ENCODE measurements at regions not wholly inside any gene's neighbourhood (a gene's known extent, or its start where the extent isn't known, plus 50 kb on each side); places are given as distances from the start of the nearest gene placed in this dataset.
"Not testable (repeated sequence)": the region's sequence is repeated elsewhere in the genome, so short reads cannot be mapped to it uniquely, and the experiment has no call there.

DNA sequence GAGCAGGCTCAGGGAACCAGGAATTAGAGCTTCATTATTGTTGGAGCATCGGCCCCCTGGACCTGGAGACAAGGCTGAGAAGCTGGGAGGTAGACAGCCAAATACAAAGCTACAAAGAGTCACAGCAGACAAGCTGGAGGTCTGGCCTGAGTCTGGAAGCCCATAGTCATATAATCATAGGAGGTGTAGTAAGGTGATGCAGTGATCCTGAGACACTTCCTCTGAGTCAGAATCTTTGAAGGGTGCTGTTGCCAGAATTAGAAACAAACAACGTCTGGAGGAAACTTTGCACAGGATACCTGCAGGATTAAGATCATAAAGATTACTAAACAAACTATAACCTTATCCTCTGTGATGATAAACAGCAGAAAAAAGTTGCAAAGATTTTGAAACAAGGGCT lies 213.8 kb downstream of the DSC3 start:
- no peak for DNase-seq (ENCODE audit: low read depth)

DNA sequence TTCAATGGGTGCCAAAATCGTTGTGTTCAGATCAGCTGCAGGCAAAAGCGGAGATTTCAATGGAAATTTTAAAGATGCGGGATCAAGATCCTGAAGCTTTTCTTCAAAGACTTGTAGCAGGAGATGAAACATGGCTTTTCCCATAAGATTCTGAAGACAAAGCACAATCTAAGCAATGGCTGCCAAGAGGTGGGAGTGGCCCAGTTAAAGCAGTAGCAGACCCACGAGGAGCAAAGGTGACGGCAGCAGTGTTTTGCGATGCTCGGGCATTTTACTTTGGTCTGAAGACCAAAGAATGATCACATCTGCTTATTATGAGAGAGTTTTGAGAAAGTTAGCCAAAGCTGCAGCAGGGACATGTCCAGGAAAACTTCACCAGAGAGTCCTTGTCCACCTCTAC lies 222.9 kb downstream of the DSC3 start:
- DNase-seq (ENCODE audit: low read depth): no peak

GRCh38 chr18:30814446-30814845 lies 228.1 kb downstream of the DSC3 start:
- DNase-seq (ENCODE audit: low read depth): no peak

- no peak for DNase-seq (ENCODE audit: low read depth)
These were observed 231.0 kb downstream of the DSC3 start for GRCh38 chr18:30811580-30811979.

DNA sequence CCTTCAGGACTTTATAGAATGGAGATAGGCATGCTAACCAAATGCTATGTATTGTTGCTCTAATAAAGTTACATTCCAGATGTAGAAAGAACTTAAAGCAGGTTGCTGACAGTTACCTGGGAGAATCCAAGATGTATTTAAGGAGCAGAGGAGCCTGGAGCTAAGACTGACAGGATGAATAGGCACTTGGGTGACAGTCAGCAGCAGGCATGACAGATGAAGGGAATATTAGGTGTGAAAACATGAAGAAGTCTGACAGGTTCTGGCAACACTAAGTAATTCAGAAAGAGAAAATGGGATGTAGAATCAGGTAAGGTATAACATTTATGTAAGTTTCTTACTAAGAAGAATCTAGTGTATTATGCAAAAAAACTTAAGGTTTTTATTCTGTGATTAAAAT lies 232.0 kb downstream of the DSC3 start:
- DNase-seq (ENCODE audit: low read depth): no peak

DNA sequence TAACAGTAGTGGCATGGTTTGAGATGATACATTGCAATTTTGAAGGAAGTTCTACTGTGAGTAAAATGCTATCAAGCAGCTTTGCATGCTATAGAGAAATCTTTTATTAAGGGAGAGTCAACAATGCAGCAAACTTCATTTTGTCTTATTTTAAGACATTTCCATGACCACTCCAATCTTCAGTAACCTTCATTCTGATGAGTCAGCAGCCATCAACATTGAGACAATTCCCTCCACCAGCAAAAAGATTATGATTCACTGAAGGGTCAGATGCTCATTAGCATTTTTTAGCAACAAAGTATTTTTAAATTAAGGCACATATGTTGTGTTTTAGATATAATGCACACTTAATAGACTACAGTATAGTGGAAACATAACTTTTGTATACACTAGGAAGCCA lies 235.7 kb downstream of the DSC3 start:
- no peak for DNase-seq (ENCODE audit: low read depth)

DNA sequence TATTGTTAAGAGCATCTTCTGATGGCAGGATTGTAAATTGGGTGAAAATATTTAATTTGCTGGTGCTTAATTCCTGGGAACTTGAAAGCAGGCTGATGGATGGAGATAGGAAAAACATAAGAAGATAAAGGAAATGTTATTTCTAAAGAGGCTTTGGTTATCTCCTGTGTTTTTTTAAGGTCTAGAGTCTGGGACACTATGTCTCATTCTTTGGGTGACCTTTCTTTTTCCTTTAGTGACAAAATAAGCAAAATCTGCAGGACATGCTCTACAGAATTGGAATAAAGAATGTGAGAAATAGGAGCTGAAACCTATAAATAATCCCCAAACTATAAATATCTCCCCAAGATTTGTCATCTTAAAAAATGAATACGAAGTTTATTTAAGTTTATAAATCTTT lies 241.7 kb downstream of the DSC3 start:
- DNase-seq (ENCODE audit: low read depth): no peak

DNA sequence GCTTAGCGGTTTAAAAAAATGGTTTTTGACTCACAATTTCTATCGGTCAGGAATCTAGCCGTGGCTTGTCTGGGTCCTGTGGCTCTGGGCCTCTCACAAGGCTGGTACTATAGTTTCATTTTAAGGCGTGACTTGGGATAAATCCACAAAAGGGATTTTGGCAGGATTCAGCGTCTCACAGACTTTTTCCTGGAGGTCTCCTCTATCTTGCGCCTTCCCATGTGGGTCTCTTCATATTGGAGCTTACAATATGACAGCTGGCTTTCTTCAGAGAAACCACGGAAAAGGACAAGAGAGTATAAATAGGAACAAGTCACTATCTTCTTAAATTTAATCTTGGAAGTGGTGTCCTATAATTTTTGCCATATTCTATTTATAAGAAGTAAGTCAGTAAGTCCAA lies 250.5 kb downstream of the DSC3 start:
- DNase-seq (ENCODE audit: low read depth): no peak

- not testable (repeated sequence) for DNase-seq (ENCODE audit: low read depth)
These were observed 254.0 kb downstream of the DSC3 start for GRCh38 chr18:30788411-30788991.

DNA sequence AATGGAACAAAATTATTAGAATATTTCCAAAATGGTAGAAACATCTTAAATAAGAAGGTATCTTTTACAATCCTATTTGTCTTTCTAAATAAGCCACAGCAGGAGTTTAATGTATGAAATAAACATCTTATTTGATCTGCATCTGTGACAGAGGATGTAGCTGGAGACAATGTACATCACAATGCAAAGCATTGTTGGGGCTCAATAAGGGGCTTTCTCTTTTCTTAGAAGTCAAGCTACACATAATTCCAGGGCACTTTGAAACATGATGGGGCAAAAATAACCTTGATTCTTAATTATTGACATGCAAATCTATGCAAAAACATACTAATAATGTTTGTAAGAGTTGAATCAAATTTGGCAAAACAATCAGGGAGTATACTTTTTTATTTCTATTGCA lies 255.1 kb downstream of the DSC3 start:
- no peak for DNase-seq (ENCODE audit: low read depth)

DNA sequence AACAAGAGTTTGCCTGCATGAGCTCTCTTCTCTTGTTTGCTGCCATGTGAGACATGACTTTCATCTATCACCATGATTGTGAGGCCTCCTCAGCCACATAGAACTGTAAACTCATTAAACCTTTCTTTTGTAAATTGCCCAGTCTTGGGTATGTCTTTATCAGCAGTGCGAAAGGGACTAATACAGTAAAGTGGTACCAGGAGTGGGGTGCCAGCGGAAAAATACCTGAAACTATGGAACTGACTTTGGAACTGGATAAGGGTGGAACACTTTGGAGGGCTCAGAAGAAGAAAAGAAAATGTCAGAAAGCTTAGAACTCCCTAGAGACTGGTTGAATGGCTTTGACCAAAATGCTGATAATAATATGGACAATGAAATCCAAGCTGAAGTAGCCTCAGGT lies 260.9 kb downstream of the DSC3 start:
- no peak for DNase-seq (ENCODE audit: low read depth)

DNA sequence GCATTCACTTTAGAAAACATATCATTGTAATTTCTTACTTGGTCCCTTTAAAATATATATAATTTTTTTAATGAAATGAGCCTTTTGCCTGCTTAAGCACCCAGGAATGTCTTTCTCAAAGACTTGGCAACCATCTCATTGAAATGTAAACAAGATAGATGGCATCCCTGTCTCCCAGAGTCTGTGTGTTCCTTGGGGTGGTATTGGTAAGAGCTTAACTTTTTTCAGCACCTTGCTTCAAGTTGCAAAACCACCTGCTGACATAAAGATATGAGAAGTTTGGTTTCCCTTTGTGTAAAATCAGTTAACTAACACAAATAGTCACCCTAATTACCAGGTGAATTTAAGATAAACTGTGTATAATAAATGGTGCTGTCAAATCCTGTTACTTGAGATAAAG lies 266.9 kb downstream of the DSC3 start:
- DNase-seq (ENCODE audit: low read depth): no peak

DNA sequence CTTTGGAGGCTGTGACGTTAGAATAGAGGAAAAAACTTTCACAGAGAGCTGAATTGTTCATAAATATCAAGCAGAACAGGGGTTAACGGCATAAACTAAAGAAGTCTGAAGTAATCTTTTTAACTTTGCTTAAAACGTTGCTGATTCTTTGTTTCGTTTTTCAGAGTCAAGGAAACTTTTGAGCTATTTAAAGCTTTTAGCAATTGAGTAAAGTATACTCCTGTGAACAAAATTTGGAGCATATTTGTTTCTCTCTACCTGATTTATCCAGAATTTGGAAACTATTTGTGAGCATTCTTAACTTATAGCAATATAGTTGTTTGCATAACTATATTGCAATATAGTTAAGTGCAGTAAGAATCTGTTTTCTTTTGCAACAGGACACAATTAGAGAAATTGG lies 270.4 kb downstream of the DSC3 start:
- DNase-seq (ENCODE audit: low read depth): not testable (repeated sequence)

- no peak for DNase-seq (ENCODE audit: low read depth)
These were observed 276.5 kb downstream of the DSC3 start for GRCh38 chr18:30766053-30766452.

DNA sequence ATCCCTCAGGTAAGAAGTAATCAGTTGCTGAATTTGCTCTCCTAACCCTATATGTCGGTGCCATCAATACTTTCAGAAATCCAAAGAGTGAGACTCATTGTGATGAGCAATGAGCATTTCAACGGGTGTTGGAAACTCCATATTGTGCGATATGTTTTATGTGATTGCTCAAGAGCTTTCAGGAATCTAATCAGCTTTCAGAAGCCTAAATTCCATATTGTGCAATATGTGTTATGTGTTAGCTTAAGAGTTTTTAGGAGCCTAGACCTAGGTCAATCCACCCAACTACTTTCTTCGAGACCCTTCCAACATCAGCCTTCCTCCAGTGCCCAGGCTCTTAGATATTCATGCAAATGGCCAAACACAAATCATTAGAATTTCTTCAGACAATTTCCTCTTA lies 277.3 kb downstream of the DSC3 start:
- DNase-seq (ENCODE audit: low read depth): no peak

GRCh38 chr18:30763902-30764350 lies 278.6 kb downstream of the DSC3 start:
- DNase-seq (ENCODE audit: low read depth): no peak

DNA sequence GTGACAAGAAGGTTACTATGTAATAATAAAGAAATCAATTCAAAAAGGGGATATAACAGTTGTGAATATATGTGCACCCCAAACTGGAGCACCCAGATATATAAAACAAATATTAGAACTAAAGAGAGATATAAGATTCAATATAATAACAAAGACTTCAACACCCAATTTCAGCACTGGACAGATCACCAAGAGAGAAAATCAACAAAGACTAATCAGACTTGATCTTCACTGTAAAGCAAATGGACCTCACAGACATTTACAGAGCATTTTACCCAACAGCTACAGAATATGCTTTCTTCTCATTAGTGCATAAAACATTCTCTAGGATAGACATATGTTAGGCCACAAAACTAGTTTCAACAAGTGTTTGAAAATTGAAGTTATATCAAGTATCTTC lies 287.7 kb downstream of the DSC3 start:
- DNase-seq (ENCODE audit: low read depth): no peak

DNA sequence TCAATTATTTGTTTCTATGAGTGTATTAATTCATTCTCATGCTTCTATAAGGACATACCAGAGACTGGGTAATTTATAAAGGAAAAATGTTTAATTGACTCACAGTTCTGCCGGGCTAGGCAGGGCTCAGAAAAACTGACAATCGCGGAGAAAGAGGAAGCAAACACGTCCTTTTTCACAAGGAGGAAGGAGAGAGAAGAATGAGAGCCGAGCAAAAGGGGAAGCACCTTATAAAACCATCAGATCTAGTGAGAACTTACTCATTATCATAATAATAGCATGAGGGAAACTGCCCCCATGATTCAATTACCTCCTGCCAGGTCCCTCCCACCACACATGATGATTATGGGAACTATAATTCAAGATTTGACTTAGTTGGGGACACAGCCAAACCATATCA lies 294.0 kb downstream of the DSC3 start:
- no peak for DNase-seq (ENCODE audit: low read depth)

DNA sequence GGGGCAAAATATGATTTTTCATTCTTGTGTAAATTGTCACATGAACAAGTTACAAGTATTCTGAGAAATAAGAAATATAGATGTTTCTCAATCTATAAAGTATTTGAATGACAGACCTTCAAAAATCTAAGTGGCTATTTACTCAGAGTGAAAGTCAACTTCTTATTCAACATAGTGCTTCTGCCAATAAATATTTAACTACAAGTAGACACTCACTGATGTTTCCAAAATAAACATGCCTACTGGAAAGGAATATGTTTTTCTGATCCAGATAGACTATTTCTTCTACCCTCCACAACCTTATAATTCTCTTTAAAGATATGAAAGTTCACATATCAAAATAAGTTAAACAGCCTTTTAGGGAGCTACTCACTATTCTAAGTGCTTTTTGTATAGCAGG lies 296.3 kb downstream of the DSC3 start:
- DNase-seq (ENCODE audit: low read depth): no peak

- DNase-seq (ENCODE audit: low read depth): no peak
These were observed 299.5 kb downstream of the DSC3 start for GRCh38 chr18:30743033-30743432.

DNA sequence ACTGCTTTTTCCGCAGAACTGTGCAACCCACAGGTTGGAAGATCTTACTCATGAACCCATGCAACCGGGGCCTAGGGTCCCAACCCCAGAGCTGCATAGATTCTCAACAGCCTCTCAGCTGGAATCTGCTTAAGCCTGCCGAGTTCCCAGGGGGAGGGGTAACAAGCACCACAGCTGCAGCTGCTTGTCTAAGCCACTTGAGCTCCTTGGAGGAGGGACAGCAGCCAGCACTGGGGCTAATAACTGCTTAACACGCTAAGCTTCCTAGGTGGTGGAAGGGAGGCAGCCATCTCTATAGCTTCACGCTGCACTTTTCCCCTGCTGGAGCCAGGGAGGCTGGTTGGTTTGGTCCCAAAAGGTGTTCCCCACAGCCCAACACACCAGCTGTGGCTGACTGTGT lies 311.6 kb downstream of the DSC3 start:
- no peak for DNase-seq (ENCODE audit: low read depth)

DNA sequence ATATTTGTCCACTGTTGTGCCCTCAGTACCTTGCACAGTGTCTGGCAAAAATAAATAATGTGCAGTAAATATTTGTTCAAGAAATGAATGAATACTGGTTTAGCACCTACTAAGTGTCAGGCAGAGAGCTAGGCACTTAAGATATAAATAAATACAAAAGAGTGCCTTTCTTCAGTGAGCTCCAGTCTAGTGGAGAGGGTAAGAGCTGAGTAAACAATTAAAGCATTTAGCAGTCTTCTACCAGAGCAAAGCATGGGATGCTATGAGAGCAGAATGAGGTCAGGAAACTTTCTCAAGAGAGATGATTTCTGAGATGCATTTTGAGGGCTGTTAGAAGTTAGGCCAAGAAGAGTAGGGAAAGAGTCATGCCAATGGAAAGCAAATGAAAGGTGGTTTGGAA lies 314.7 kb downstream of the DSC3 start:
- DNase-seq (ENCODE audit: low read depth): no peak

DNA sequence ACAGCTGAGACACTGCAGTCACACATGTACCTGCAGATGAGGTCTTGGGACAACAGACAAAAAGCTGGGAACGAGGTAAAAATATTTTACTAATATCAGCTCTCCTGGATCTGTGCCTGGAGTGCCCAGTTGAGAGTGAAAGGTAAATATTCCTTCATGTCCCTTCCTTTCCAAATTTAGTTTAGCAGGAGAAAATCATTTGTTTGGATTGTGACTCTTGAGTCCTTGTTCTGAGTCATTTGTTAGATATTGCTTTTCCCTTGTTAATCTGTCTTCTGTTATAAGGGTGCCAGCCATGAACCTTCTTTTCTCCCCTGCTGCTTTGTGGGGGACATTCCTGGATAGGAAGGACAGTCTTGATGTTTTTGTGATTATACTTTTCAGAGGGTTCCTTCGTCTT lies 329.2 kb downstream of the DSC3 start:
- no peak for DNase-seq (ENCODE audit: low read depth)

DNA sequence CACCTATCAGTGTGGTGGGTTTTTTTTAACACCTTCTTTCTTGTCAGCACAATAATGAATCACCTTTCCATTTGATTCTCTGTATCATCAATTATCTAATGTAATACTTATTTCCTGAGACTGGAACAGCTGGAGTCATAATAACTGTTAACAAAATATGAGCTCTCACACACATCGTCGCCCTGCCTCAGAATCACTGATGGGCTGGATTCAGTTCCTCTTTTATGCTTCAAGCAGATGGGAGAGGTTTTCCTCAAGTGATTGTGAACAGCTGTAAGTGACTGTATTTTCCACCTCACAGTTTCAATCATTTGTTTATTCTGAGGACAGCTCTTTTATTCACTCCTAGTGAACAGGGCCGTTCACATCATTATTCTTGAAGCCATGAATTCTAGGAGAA lies 330.2 kb downstream of the DSC3 start:
- no peak for DNase-seq (ENCODE audit: low read depth)

GRCh38 chr18:30709595-30709994 lies 332.9 kb downstream of the DSC3 start:
- DNase-seq (ENCODE audit: low read depth): no peak
